ENCODE measurements at regions not wholly inside any gene's neighbourhood (a gene's known extent, or its start where the extent isn't known, plus 50 kb on each side); places are given as distances from the start of the nearest gene placed in this dataset.

- ATAC-seq (ENCODE audit: low read depth) (no peak), DNase-seq (no peak)
- TF ChIP-seq CTCF (IDR thresholded peaks at IDR 0.05), result no peak
- TF ChIP-seq EZH2 (IDR thresholded peaks at IDR 0.05; ENCODE audit: borderline replicate concordance, insufficient read depth, low read depth, low read length, poor library complexity, severe bottlenecking), result no peak
- Histone ChIP-seq H3K27ac (ENCODE audit: low read length in 2 of 2) (no peak overlapping the region), H3K79me2 (ENCODE audit: control insufficient read depth, insufficient read depth, low read length) (no peaks in the 10 kb centered on the region), H3K4me1 (ENCODE audit: control insufficient read depth in 2 of 2, insufficient read depth in 2 of 2, low read length in 2 of 2) (no peaks in the 10 kb centered on the region), H3K4me2 (replicated peaks; ENCODE audit: low read depth, low read length, poor library complexity, severe bottlenecking) (no peak overlapping the region), H2AFZ (ENCODE audit: insufficient read depth, low read depth, low read length, poor library complexity, severe bottlenecking) (no peak overlapping the region), H3K9me3 (ENCODE audit: control extremely low read depth in 1 of 3, control insufficient read depth in 2 of 3, insufficient read depth in 1 of 3, low read length in 2 of 3) (peaks cover 0 to 7% (median 7%) of the 10 kb centered on the region in 3 donors), H3K4me3 (ENCODE audit: control extremely low read depth in 1 of 5, extremely low read depth in 1 of 5, insufficient read depth in 1 of 5, low read depth in 2 of 5, low read length in 4 of 5) (no peak overlapping the region), H4K20me1 (ENCODE audit: control insufficient read depth, insufficient read depth, low read length, poor library complexity, severe bottlenecking) (no peaks in the 10 kb centered on the region), H3K36me3 (replicated peaks in 1 of 2; ENCODE audit: control extremely low read depth in 1 of 2, control insufficient read depth in 1 of 2, extremely low read depth in 1 of 2, insufficient read depth in 2 of 2, low read length in 1 of 2) (no peaks in the 10 kb centered on the region), H3K9ac (ENCODE audit: low read length) (no peak overlapping the region), H3K27me3 (replicated peaks in 1 of 4; ENCODE audit: control extremely low read depth in 1 of 4, control insufficient read depth in 3 of 4, insufficient read depth in 4 of 4, low read length in 3 of 4) (no peaks in the 10 kb centered on the region)
- Mint-ChIP-seq H3K27ac (no peak overlapping the region), H3K4me3 (no peak overlapping the region), H3K4me1 (no peaks in the 10 kb centered on the region), H3K27me3 (no peaks in the 10 kb centered on the region), H3K9me3 (ENCODE audit: insufficient read depth) (peaks cover 3% of the 10 kb centered on the region)
- intact Hi-C loops (cut with micrococcal nuclease), result no loop called here
- CTCF ChIA-PET, result no interaction called here
- POLR2A ChIA-PET, result no interaction called here
Measured at GRCh38 chr2:62374301-62375112, 131.5 kb downstream of the TMEM17 start.

- no peak overlapping the region for H3K27ac Mint-ChIP-seq
- no peaks in the 10 kb centered on the region for H3K4me1 Mint-ChIP-seq
- Histone ChIP-seq H3K9me3 (ENCODE audit: control extremely low read depth in 1 of 3, control insufficient read depth in 2 of 3, insufficient read depth in 1 of 3, low read length in 2 of 3) (peaks cover 0 to 7% (median 7%) of the 10 kb centered on the region in 3 donors), H3K4me2 (replicated peaks; ENCODE audit: low read depth, low read length, poor library complexity, severe bottlenecking) (no peak overlapping the region), H3K79me2 (ENCODE audit: control insufficient read depth, insufficient read depth, low read length) (no peaks in the 10 kb centered on the region), H3K4me3 (ENCODE audit: control extremely low read depth in 1 of 5, extremely low read depth in 1 of 5, insufficient read depth in 1 of 5, low read depth in 2 of 5, low read length in 4 of 5) (no peak overlapping the region), H2AFZ (ENCODE audit: insufficient read depth, low read depth, low read length, poor library complexity, severe bottlenecking) (no peak overlapping the region), H4K20me1 (ENCODE audit: control insufficient read depth, insufficient read depth, low read length, poor library complexity, severe bottlenecking) (no peaks in the 10 kb centered on the region), H3K27me3 (replicated peaks in 1 of 4; ENCODE audit: control extremely low read depth in 1 of 4, control insufficient read depth in 3 of 4, insufficient read depth in 4 of 4, low read length in 3 of 4) (no peaks in the 10 kb centered on the region), H3K36me3 (replicated peaks in 1 of 2; ENCODE audit: control extremely low read depth in 1 of 2, control insufficient read depth in 1 of 2, extremely low read depth in 1 of 2, insufficient read depth in 2 of 2, low read length in 1 of 2) (no peaks in the 10 kb centered on the region), H3K4me1 (ENCODE audit: control insufficient read depth in 2 of 2, insufficient read depth in 2 of 2, low read length in 2 of 2) (no peaks in the 10 kb centered on the region), H3K27ac (ENCODE audit: low read length in 2 of 2) (no peak overlapping the region), H3K9ac (ENCODE audit: low read length) (no peak overlapping the region)
- H3K27me3 Mint-ChIP-seq, result no peaks in the 10 kb centered on the region
- WGBS (ENCODE audit: insufficient coverage), result 98% methylated on average over 6 of the region's 7 CpGs
- no peak for DNase-seq
- TF ChIP-seq CTCF (IDR thresholded peaks at IDR 0.05), result no peak
- TF ChIP-seq EZH2 (IDR thresholded peaks at IDR 0.05; ENCODE audit: borderline replicate concordance, insufficient read depth, low read depth, low read length, poor library complexity, severe bottlenecking), result no peak
- no peak overlapping the region for H3K4me3 Mint-ChIP-seq
- POLR2A ChIA-PET, result no interaction called here
- intact Hi-C loops (cut with micrococcal nuclease), result no loop called here
- ATAC-seq (ENCODE audit: low read depth), result no peak
- CTCF ChIA-PET, result no interaction called here
- peaks cover 3% of the 10 kb centered on the region for H3K9me3 Mint-ChIP-seq (ENCODE audit: insufficient read depth)
Measured at GRCh38 chr2:62372824-62373223, 133.2 kb downstream of the TMEM17 start.

All from B cell (primary cell).